ENCODE measurements at regions not wholly inside any gene's neighbourhood (a gene's known extent, or its start where the extent isn't known, plus 50 kb on each side); places are given as distances from the start of the nearest gene placed in this dataset.
"Not testable (repeated sequence)": the region's sequence is repeated elsewhere in the genome, so short reads cannot be mapped to it uniquely, and the experiment has no call there.

DNA sequence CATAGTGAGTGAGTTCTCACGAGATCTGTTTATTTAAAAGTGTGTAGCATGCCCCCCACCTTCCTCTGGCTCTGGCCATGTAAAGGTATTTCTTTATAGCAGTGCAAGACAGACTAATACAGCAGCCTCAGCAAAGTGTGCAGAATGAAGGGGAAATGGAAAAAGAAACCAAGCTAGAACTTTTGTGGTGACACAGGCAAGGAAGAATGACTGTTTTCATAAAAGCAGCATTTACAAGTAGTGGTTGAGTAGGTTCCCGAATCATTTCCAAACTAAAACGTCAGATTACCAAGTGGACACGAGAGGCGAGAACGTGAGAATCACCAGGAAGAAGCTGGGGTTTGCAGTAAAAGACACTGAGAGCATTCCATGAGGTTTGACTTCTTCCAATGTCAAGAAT is 100.2 kb upstream of the AKAP13 start:
- Histone ChIP-seq H3K9me3 (ENCODE audit: low read depth) (no peaks in the 10 kb centered on the region), H3K79me2 (ENCODE audit: insufficient read depth) (no peaks in the 10 kb centered on the region), H4K20me1 (ENCODE audit: insufficient read depth) (no peaks in the 10 kb centered on the region), H3F3A (ENCODE audit: insufficient read depth) (peaks cover 10% of the 10 kb centered on the region; the same call in 1 of the 2 replicates), H3K27ac (no peak overlapping the region), H3K4me2 (ENCODE audit: unreplicated experiment) (no peak overlapping the region), H3K4me1 (ENCODE audit: insufficient read depth) (peaks cover 12% of the 10 kb centered on the region), H3K36me3 (ENCODE audit: low read depth) (no peaks in the 10 kb centered on the region), H3K27me3 (replicated peaks; ENCODE audit: insufficient read depth) (no peaks in the 10 kb centered on the region), H3K9me2 (ENCODE audit: insufficient read depth) (no peaks in the 10 kb centered on the region), H3K9ac (no peak overlapping the region), H3K4me3 (no peak overlapping the region), H2AFZ (no peak overlapping the region)
- no peak for DNase-seq
- WGBS, 2 experiments (ENCODE audit: low coverage in 1 of 2, low lambda C conversion rate in 2 of 2, missing lambda C conversion rate in 2 of 2), result 86 to 89% methylated on average over 6 of the region's 6 CpGs
- in situ Hi-C loops (cut with MboI), result loop anchor here (25.0 kb wide), 1 partner anchor 318 kb away; no protein-coding TSS in a partner anchor
- TF ChIP-seq EZH2 (IDR thresholded peaks at IDR 0.05; ENCODE audit: insufficient read depth, poor library complexity, severe bottlenecking) (no peak), EZH2phosphoT487 (IDR thresholded peaks at IDR 0.05; ENCODE audit: insufficient read depth, low read depth) (no peak)

DNA sequence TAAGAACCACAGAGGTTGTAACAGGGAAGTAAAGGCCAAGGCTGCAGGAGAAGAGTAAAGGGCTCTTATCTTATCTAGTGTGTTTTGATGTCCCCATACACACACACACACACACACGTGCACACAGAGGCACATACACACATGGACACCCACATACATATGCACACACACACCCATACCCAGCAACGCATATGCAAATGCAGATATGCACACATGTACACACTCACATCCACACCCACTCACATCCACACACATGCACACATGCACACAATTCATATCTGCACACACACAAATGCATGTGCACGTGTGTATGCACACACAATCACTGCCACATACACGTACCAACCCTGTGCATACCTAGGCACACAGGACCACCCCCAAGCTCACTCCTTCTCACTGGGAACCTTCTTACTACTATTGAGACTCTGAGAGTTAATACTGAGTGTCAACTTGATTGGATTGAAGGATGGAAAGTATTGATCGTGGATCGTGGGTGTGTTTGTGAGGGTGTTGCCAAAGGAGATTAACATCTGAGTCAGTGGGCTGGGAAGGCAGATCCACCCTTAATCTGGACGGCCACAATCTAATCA is 99.0 kb upstream of the AKAP13 start:
- Histone ChIP-seq H4K20me1 (ENCODE audit: insufficient read depth) (no peaks in the 10 kb centered on the region), H3K4me1 (ENCODE audit: insufficient read depth) (peaks cover 12% of the 10 kb centered on the region), H3K4me2 (ENCODE audit: unreplicated experiment) (no peak overlapping the region), H3K9ac (no peak overlapping the region), H3K27me3 (replicated peaks; ENCODE audit: insufficient read depth) (no peaks in the 10 kb centered on the region), H3K79me2 (ENCODE audit: insufficient read depth) (no peaks in the 10 kb centered on the region), H3K4me3 (no peak overlapping the region), H2AFZ (no peak overlapping the region), H3K9me2 (ENCODE audit: insufficient read depth) (no peaks in the 10 kb centered on the region), H3K27ac (no peak overlapping the region), H3K36me3 (ENCODE audit: low read depth) (no peaks in the 10 kb centered on the region), H3K9me3 (ENCODE audit: low read depth) (no peaks in the 10 kb centered on the region), H3F3A (ENCODE audit: insufficient read depth) (peaks cover 10% of the 10 kb centered on the region; the same call in 1 of the 2 replicates)
- WGBS, 2 experiments (ENCODE audit: low coverage in 1 of 2, low lambda C conversion rate in 2 of 2, missing lambda C conversion rate in 2 of 2), result 63 to 73% methylated on average over 7 of the region's 7 CpGs
- TF ChIP-seq EZH2phosphoT487 (IDR thresholded peaks at IDR 0.05; ENCODE audit: insufficient read depth, low read depth) (no peak), EZH2 (IDR thresholded peaks at IDR 0.05; ENCODE audit: insufficient read depth, poor library complexity, severe bottlenecking) (no peak)
- in situ Hi-C loops (cut with MboI), result loop anchor here (25.0 kb wide), 1 partner anchor 319 kb away; no protein-coding TSS in a partner anchor
- DNase-seq, result no peak

DNA sequence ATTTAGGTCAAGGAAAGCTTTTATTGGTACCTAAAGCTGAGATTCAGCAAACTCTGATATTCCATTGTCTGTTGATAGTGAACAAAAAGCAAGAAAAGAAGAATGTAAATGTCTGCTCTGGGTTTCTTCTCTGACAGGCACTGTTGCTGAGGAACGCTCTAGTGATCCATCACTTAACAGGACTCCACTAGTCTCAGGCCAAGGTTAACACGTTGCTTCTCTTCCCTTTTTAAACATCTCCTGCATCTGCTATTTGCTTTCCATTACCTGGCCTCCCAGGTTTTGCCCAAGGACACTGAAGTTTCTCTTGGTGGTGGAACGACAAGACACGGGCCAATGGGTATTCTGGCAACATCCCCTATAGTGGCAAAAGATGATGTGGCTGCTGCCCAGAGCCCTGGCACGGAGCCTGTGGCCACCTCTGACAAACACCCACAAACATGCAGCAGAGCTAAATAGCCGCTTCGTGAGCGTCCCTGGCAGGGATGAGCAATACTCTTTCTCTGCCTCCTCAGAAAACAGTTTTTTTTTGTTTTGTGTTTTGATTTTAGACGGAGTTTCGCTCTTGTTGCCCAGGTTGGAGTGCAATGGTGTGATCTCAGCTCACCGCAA is 97.8 kb upstream of the AKAP13 start:
- Histone ChIP-seq H3K9me3 (ENCODE audit: low read depth) (no peaks in the 10 kb centered on the region), H4K20me1 (ENCODE audit: insufficient read depth) (no peaks in the 10 kb centered on the region), H2AFZ (no peak overlapping the region), H3F3A (ENCODE audit: insufficient read depth) (peaks cover 10% of the 10 kb centered on the region; the same call in 1 of the 2 replicates), H3K4me1 (ENCODE audit: insufficient read depth) (peaks cover 12% of the 10 kb centered on the region), H3K9ac (peak overlapping the region; percentile 26; the same call in 1 of the 2 replicates), H3K27ac (no peak overlapping the region), H3K27me3 (replicated peaks; ENCODE audit: insufficient read depth) (no peaks in the 10 kb centered on the region), H3K79me2 (ENCODE audit: insufficient read depth) (no peaks in the 10 kb centered on the region), H3K4me3 (peak overlapping the region; percentile 6; the same call in 1 of the 2 replicates), H3K9me2 (ENCODE audit: insufficient read depth) (no peaks in the 10 kb centered on the region), H3K4me2 (ENCODE audit: unreplicated experiment) (peak overlapping the region; percentile 27), H3K36me3 (ENCODE audit: low read depth) (no peaks in the 10 kb centered on the region)
- TF ChIP-seq EZH2 (IDR thresholded peaks at IDR 0.05; ENCODE audit: insufficient read depth, poor library complexity, severe bottlenecking), result no peak
- TF ChIP-seq EZH2phosphoT487 (IDR thresholded peaks at IDR 0.05; ENCODE audit: insufficient read depth, low read depth), result no peak
- peak; percentile 94 for DNase-seq
- WGBS, 2 experiments (ENCODE audit: low coverage in 1 of 2, low lambda C conversion rate in 2 of 2, missing lambda C conversion rate in 2 of 2), result 26 to 30% methylated on average over 11 of the region's 11 CpGs
- in situ Hi-C loops (cut with MboI), result loop anchor here (25.0 kb wide), 1 partner anchor 320 kb away; no protein-coding TSS in a partner anchor

DNA sequence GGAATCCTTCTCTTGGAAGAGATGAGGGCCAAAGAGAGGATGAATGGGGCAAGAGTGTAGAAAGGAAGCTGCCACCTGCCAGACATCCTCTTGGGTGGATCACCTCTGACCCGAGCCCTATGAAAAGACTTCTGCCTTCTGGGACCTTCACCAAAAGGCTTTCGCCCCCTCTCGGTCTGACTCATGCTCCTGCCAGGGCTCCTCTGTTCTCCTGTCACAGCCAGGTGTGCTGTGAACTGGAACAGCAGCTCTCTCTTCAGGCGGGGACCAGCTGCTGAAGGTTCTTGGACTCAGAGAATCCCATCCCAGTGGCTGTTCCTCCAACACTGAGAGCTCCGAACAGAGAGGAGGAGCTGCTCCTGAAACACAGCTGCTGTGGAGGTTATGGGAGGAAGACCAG is 96.6 kb upstream of the AKAP13 start:
- not testable (repeated sequence) for H4K20me1 ChIP-seq (ENCODE audit: insufficient read depth); H3K9ac ChIP-seq; H3K4me2 ChIP-seq (ENCODE audit: unreplicated experiment); H3K36me3 ChIP-seq (ENCODE audit: low read depth); H2AFZ ChIP-seq; DNase-seq; H3K9me3 ChIP-seq (ENCODE audit: low read depth); H3K9me2 ChIP-seq (ENCODE audit: insufficient read depth); H3K27me3 ChIP-seq (replicated peaks; ENCODE audit: insufficient read depth); H3K4me3 ChIP-seq; H3K79me2 ChIP-seq (ENCODE audit: insufficient read depth); H3K27ac ChIP-seq
- H3K4me1 ChIP-seq (ENCODE audit: insufficient read depth), result peaks cover 12% of the 10 kb centered on the region
- in situ Hi-C loops (cut with MboI), result loop anchor here (25.0 kb wide), 1 partner anchor 322 kb away; no protein-coding TSS in a partner anchor
- peaks cover 10% of the 10 kb centered on the region; the same call in 1 of the 2 replicates for H3F3A ChIP-seq (ENCODE audit: insufficient read depth)
- WGBS, 2 experiments (ENCODE audit: low coverage in 1 of 2, low lambda C conversion rate in 2 of 2, missing lambda C conversion rate in 2 of 2), result 96 to 97% methylated on average over 5 of the region's 5 CpGs

All from GM23248 (cell line).